ENCODE measurements at regions not wholly inside any gene's neighbourhood (a gene's known extent, or its start where the extent isn't known, plus 50 kb on each side); places are given as distances from the start of the nearest gene placed in this dataset.
"Not testable (repeated sequence)": the region's sequence is repeated elsewhere in the genome, so short reads cannot be mapped to it uniquely, and the experiment has no call there.

GRCh38 chr13:68893721-68894120, 1213.9 kb upstream of the ATXN8OS start:
- H3K36me3 ChIP-seq (ENCODE audit: control insufficient read depth, insufficient read depth, low read length); H3K4me1 ChIP-seq (ENCODE audit: control insufficient read depth, insufficient read depth, low read length); H3K4me3 ChIP-seq (ENCODE audit: insufficient read depth, low read depth, low read length); H3K9me3 ChIP-seq (ENCODE audit: control insufficient read depth, low read length); H3K27ac ChIP-seq (ENCODE audit: insufficient read depth, low read depth, low read length, poor library complexity, severe bottlenecking); H3K27me3 ChIP-seq (ENCODE audit: control insufficient read depth, insufficient read depth, low read length, poor library complexity, severe bottlenecking): not testable (repeated sequence)
- 92 to 93% methylated on average over 2 of the region's 2 CpGs for WGBS, 2 experiments

- not testable (repeated sequence) for H3K27ac ChIP-seq (ENCODE audit: insufficient read depth, low read depth, low read length, poor library complexity, severe bottlenecking); H3K36me3 ChIP-seq (ENCODE audit: control insufficient read depth, insufficient read depth, low read length); H3K4me1 ChIP-seq (ENCODE audit: control insufficient read depth, insufficient read depth, low read length); H3K9me3 ChIP-seq (ENCODE audit: control insufficient read depth, low read length); H3K27me3 ChIP-seq (ENCODE audit: control insufficient read depth, insufficient read depth, low read length, poor library complexity, severe bottlenecking); H3K4me3 ChIP-seq (ENCODE audit: insufficient read depth, low read depth, low read length)
- 38 to 56% methylated on average over 3 of the region's 3 CpGs for WGBS, 2 experiments
These were observed 1215.0 kb upstream of the ATXN8OS start for GRCh38 chr13:68892596-68892995.

- H3K4me3 ChIP-seq (ENCODE audit: insufficient read depth, low read depth, low read length); H3K27ac ChIP-seq (ENCODE audit: insufficient read depth, low read depth, low read length, poor library complexity, severe bottlenecking); H3K27me3 ChIP-seq (ENCODE audit: control insufficient read depth, insufficient read depth, low read length, poor library complexity, severe bottlenecking); H3K9me3 ChIP-seq (ENCODE audit: control insufficient read depth, low read length); H3K4me1 ChIP-seq (ENCODE audit: control insufficient read depth, insufficient read depth, low read length); H3K36me3 ChIP-seq (ENCODE audit: control insufficient read depth, insufficient read depth, low read length): not testable (repeated sequence)
- WGBS, 2 experiments: 90 to 91% methylated on average over 7 of the region's 7 CpGs
These were observed 1217.5 kb upstream of the ATXN8OS start for GRCh38 chr13:68890101-68890500.

GRCh38 chr13:68888832-68889231, 1218.8 kb upstream of the ATXN8OS start:
- Histone ChIP-seq H3K4me1 (ENCODE audit: control insufficient read depth, insufficient read depth, low read length) (peaks cover 3% of the 10 kb centered on the region), H3K4me3 (ENCODE audit: insufficient read depth, low read depth, low read length) (no peak overlapping the region), H3K27me3 (ENCODE audit: control insufficient read depth, insufficient read depth, low read length, poor library complexity, severe bottlenecking) (no peaks in the 10 kb centered on the region), H3K36me3 (ENCODE audit: control insufficient read depth, insufficient read depth, low read length) (no peaks in the 10 kb centered on the region), H3K27ac (ENCODE audit: insufficient read depth, low read depth, low read length, poor library complexity, severe bottlenecking) (no peak overlapping the region), H3K9me3 (ENCODE audit: control insufficient read depth, low read length) (no peaks in the 10 kb centered on the region)
- WGBS, 2 experiments: 98 to 99% methylated on average over 4 of the region's 4 CpGs

- WGBS, 2 experiments: 94 to 100% methylated on average over 1 to 2 of the region's 2 CpGs
- H3K4me1 ChIP-seq (ENCODE audit: control insufficient read depth, insufficient read depth, low read length): no peaks in the 10 kb centered on the region
- H3K4me3 ChIP-seq (ENCODE audit: insufficient read depth, low read depth, low read length): no peak overlapping the region
- no peaks in the 10 kb centered on the region for H3K36me3 ChIP-seq (ENCODE audit: control insufficient read depth, insufficient read depth, low read length)
- H3K27me3 ChIP-seq (ENCODE audit: control insufficient read depth, insufficient read depth, low read length, poor library complexity, severe bottlenecking): no peaks in the 10 kb centered on the region
- H3K9me3 ChIP-seq (ENCODE audit: control insufficient read depth, low read length): no peaks in the 10 kb centered on the region
- no peak overlapping the region for H3K27ac ChIP-seq (ENCODE audit: insufficient read depth, low read depth, low read length, poor library complexity, severe bottlenecking)
These were observed 1235.3 kb upstream of the ATXN8OS start for GRCh38 chr13:68872338-68872737.

GRCh38 chr13:68851026-68851425, 1256.6 kb upstream of the ATXN8OS start:
- Histone ChIP-seq H3K4me3 (ENCODE audit: insufficient read depth, low read depth, low read length) (no peak overlapping the region), H3K36me3 (ENCODE audit: control insufficient read depth, insufficient read depth, low read length) (no peaks in the 10 kb centered on the region), H3K27ac (ENCODE audit: insufficient read depth, low read depth, low read length, poor library complexity, severe bottlenecking) (no peak overlapping the region), H3K4me1 (ENCODE audit: control insufficient read depth, insufficient read depth, low read length) (no peaks in the 10 kb centered on the region), H3K27me3 (ENCODE audit: control insufficient read depth, insufficient read depth, low read length, poor library complexity, severe bottlenecking) (no peaks in the 10 kb centered on the region), H3K9me3 (ENCODE audit: control insufficient read depth, low read length) (no peaks in the 10 kb centered on the region)
- 80 to 100% methylated on average over 1 of the region's 1 CpG for WGBS, 2 experiments

- Histone ChIP-seq H3K4me1 (ENCODE audit: control insufficient read depth, insufficient read depth, low read length) (no peaks in the 10 kb centered on the region), H3K27ac (ENCODE audit: insufficient read depth, low read depth, low read length, poor library complexity, severe bottlenecking) (no peak overlapping the region), H3K4me3 (ENCODE audit: insufficient read depth, low read depth, low read length) (no peak overlapping the region), H3K27me3 (ENCODE audit: control insufficient read depth, insufficient read depth, low read length, poor library complexity, severe bottlenecking) (no peaks in the 10 kb centered on the region), H3K36me3 (ENCODE audit: control insufficient read depth, insufficient read depth, low read length) (no peaks in the 10 kb centered on the region), H3K9me3 (ENCODE audit: control insufficient read depth, low read length) (no peaks in the 10 kb centered on the region)
- WGBS, 2 experiments: 95% methylated on average over 2 to 3 of the region's 3 CpGs
These were observed 1257.5 kb upstream of the ATXN8OS start for GRCh38 chr13:68850160-68850559.

- H3K27me3 ChIP-seq (ENCODE audit: control insufficient read depth, insufficient read depth, low read length, poor library complexity, severe bottlenecking): no peaks in the 10 kb centered on the region
- no peak overlapping the region for H3K27ac ChIP-seq (ENCODE audit: insufficient read depth, low read depth, low read length, poor library complexity, severe bottlenecking)
- H3K36me3 ChIP-seq (ENCODE audit: control insufficient read depth, insufficient read depth, low read length): no peaks in the 10 kb centered on the region
- no peaks in the 10 kb centered on the region for H3K9me3 ChIP-seq (ENCODE audit: control insufficient read depth, low read length)
- H3K4me3 ChIP-seq (ENCODE audit: insufficient read depth, low read depth, low read length): no peak overlapping the region
- 90 to 97% methylated on average over 1 of the region's 1 CpG for WGBS, 2 experiments
- no peaks in the 10 kb centered on the region for H3K4me1 ChIP-seq (ENCODE audit: control insufficient read depth, insufficient read depth, low read length)
These were observed 1261.0 kb upstream of the ATXN8OS start for GRCh38 chr13:68846663-68847062.

- no peak overlapping the region for H3K27ac ChIP-seq (ENCODE audit: insufficient read depth, low read depth, low read length, poor library complexity, severe bottlenecking)
- H3K9me3 ChIP-seq (ENCODE audit: control insufficient read depth, low read length): no peaks in the 10 kb centered on the region
- no peaks in the 10 kb centered on the region for H3K27me3 ChIP-seq (ENCODE audit: control insufficient read depth, insufficient read depth, low read length, poor library complexity, severe bottlenecking)
- H3K36me3 ChIP-seq (ENCODE audit: control insufficient read depth, insufficient read depth, low read length): no peaks in the 10 kb centered on the region
- H3K4me3 ChIP-seq (ENCODE audit: insufficient read depth, low read depth, low read length): no peak overlapping the region
- no peaks in the 10 kb centered on the region for H3K4me1 ChIP-seq (ENCODE audit: control insufficient read depth, insufficient read depth, low read length)
These were observed 1273.3 kb upstream of the ATXN8OS start for GRCh38 chr13:68834375-68834774.

GRCh38 chr13:68816715-68817114, 1290.9 kb upstream of the ATXN8OS start:
- 95 to 96% methylated on average over 7 of the region's 7 CpGs for WGBS, 2 experiments
- Histone ChIP-seq H3K4me1 (ENCODE audit: control insufficient read depth, insufficient read depth, low read length) (no peaks in the 10 kb centered on the region), H3K9me3 (ENCODE audit: control insufficient read depth, low read length) (no peaks in the 10 kb centered on the region), H3K36me3 (ENCODE audit: control insufficient read depth, insufficient read depth, low read length) (no peaks in the 10 kb centered on the region), H3K27me3 (ENCODE audit: control insufficient read depth, insufficient read depth, low read length, poor library complexity, severe bottlenecking) (no peaks in the 10 kb centered on the region), H3K27ac (ENCODE audit: insufficient read depth, low read depth, low read length, poor library complexity, severe bottlenecking) (no peak overlapping the region), H3K4me3 (ENCODE audit: insufficient read depth, low read depth, low read length) (no peak overlapping the region)

- H3K9me3 ChIP-seq (ENCODE audit: control insufficient read depth, low read length): no peaks in the 10 kb centered on the region
- H3K36me3 ChIP-seq (ENCODE audit: control insufficient read depth, insufficient read depth, low read length): no peaks in the 10 kb centered on the region
- H3K4me1 ChIP-seq (ENCODE audit: control insufficient read depth, insufficient read depth, low read length): no peaks in the 10 kb centered on the region
- H3K4me3 ChIP-seq (ENCODE audit: insufficient read depth, low read depth, low read length): no peak overlapping the region
- no peak overlapping the region for H3K27ac ChIP-seq (ENCODE audit: insufficient read depth, low read depth, low read length, poor library complexity, severe bottlenecking)
- 82 to 86% methylated on average over 5 to 6 of the region's 7 CpGs for WGBS, 2 experiments
- H3K27me3 ChIP-seq (ENCODE audit: control insufficient read depth, insufficient read depth, low read length, poor library complexity, severe bottlenecking): no peaks in the 10 kb centered on the region
These were observed 1294.3 kb upstream of the ATXN8OS start for GRCh38 chr13:68813180-68813796.
